Mesothelial cell of epicardium (in vitro differentiated cells): ENCODE measurements at regions not wholly inside any gene's neighbourhood (a gene's known extent, or its start where the extent isn't known, plus 50 kb on each side); places are given as distances from the start of the nearest gene placed in this dataset.

Experiments used
- DNase-seq, 2 experiments: peaks; one replicate each; pipeline ENCODE4 v3.0.0; 2021; ENCODE audit warnings: low spot score in 2 of 2; ENCODE audit not compliant: unreplicated experiment in 2 of 2
- H3K27ac Mint-ChIP-seq: 2 replicates; pipeline ENCODE4 v1.8.0; 2021; ENCODE audit warnings: mixed read lengths
- H3K27me3 Mint-ChIP-seq: 2 replicates; pipeline ENCODE4 v1.8.0; 2021; ENCODE audit warnings: low read depth, mixed read lengths
- H3K36me3 Mint-ChIP-seq: 2 replicates; pipeline ENCODE4 v1.8.0; 2021; ENCODE audit warnings: mixed read lengths
- H3K4me1 Mint-ChIP-seq: 2 replicates; pipeline ENCODE4 v1.8.0; 2021; ENCODE audit warnings: mixed read lengths
- H3K4me3 Mint-ChIP-seq: 2 replicates; pipeline ENCODE4 v1.8.0; 2021; ENCODE audit warnings: mild to moderate bottlenecking, moderate library complexity, mixed read lengths
- H3K9me3 Mint-ChIP-seq: 2 replicates; pipeline ENCODE4 v1.8.0; 2021; ENCODE audit warnings: mixed read lengths
- TF ChIP-seq, protein P1 (sequence below): fragments of 200-600 bp; sonication (generic); IDR thresholded peaks from one replicate; pipeline ENCODE4 v1.5.0; 2021; ENCODE audit warnings: antibody characterized with exemption; ENCODE audit not compliant: unreplicated experiment

DNA sequence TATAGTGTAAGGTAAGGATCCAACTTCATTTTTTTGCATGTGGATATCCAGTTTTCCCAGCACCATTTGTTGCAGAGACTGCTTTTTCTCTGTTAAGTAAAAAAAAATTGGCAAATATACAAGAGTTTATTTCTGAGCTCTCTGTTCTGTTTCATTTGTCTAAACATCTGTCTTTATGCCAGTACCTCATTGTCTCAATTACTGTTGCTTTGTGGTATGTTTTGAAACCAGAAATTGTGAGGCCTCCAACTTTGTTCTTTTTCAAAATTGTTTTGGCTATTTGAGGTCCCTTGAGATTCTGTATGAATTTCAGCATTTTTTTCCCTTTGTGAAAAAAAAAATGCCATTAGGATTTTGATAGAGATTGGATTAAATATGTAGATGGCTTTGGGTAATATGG lies 150.5 kb downstream of the MINAR1 start:
- peaks cover 63% of the 10 kb centered on the region for H3K27me3 Mint-ChIP-seq
- H3K4me3 Mint-ChIP-seq: no peak overlapping the region
- H3K9me3 Mint-ChIP-seq: peaks cover 10% of the 10 kb centered on the region
- no peaks in the 10 kb centered on the region for H3K36me3 Mint-ChIP-seq
- DNase-seq: no peak
- H3K4me1 Mint-ChIP-seq: no peaks in the 10 kb centered on the region
- TF ChIP-seq, protein P1, sequence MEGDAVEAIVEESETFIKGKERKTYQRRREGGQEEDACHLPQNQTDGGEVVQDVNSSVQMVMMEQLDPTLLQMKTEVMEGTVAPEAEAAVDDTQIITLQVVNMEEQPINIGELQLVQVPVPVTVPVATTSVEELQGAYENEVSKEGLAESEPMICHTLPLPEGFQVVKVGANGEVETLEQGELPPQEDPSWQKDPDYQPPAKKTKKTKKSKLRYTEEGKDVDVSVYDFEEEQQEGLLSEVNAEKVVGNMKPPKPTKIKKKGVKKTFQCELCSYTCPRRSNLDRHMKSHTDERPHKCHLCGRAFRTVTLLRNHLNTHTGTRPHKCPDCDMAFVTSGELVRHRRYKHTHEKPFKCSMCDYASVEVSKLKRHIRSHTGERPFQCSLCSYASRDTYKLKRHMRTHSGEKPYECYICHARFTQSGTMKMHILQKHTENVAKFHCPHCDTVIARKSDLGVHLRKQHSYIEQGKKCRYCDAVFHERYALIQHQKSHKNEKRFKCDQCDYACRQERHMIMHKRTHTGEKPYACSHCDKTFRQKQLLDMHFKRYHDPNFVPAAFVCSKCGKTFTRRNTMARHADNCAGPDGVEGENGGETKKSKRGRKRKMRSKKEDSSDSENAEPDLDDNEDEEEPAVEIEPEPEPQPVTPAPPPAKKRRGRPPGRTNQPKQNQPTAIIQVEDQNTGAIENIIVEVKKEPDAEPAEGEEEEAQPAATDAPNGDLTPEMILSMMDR: no peak
- H3K27ac Mint-ChIP-seq: no peak overlapping the region

DNA sequence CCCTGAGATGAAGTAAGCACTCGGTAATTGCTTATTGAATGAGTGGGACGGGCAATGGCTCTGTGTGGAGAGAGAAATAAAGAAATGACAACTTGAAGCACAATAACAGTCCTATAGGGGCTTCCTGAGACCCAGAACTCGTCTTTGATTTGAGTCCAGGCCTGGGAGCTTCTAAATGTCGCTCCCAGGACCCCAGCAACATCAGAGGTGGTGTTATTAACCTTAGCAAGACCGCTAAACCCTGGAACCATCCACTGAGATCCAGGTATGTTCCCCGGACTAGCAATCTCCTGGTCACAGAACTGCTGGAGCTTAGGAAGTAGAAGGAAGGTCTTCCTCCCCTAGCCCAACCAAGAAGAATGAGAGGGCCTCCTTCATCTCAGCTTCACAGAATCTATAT lies 160.0 kb downstream of the MINAR1 start:
- no peak for DNase-seq
- H3K27ac Mint-ChIP-seq: no peak overlapping the region
- H3K9me3 Mint-ChIP-seq: no peaks in the 10 kb centered on the region
- H3K4me1 Mint-ChIP-seq: no peaks in the 10 kb centered on the region
- no peaks in the 10 kb centered on the region for H3K36me3 Mint-ChIP-seq
- H3K27me3 Mint-ChIP-seq: peaks cover 50% of the 10 kb centered on the region
- H3K4me3 Mint-ChIP-seq: no peak overlapping the region
- TF ChIP-seq, protein P1: no peak

DNA sequence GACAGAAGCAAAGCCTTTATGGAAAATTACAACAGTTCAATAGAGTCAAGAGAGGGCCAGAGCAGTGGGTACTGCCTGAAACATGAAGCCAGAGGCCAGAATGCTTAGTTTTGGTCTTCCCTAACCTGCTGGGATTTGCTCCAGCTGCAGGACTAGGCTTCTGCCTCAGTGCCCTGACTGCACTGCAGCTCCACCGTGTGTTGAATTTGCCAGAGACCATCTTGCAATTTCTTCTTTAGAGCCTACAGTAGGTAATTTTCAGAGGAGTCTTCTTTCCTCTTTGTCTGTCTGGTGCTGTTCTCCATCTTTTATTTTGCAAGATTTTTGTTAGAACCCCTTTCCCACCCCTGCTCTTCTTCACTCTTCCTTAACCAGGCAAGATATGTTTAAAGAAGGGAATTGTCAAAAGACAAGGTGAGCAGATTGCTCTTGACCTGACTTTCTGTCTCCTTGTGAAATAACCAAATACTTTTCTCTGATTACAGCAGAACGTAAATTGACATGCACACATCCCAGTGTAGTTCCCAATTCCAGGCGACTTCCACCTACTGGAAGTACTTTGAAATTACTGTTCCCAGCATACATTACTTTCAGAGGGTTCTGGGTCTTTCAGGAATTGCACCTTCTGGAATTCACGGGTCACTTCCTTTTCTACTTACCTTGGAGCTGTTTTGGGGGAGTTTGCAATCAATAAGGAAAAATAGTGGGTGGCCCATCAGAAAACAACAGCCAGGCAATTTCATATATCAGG lies 161.2 kb downstream of the MINAR1 start:
- TF ChIP-seq, protein P1: peak; percentile 32
- H3K4me1 Mint-ChIP-seq: no peaks in the 10 kb centered on the region

DNA sequence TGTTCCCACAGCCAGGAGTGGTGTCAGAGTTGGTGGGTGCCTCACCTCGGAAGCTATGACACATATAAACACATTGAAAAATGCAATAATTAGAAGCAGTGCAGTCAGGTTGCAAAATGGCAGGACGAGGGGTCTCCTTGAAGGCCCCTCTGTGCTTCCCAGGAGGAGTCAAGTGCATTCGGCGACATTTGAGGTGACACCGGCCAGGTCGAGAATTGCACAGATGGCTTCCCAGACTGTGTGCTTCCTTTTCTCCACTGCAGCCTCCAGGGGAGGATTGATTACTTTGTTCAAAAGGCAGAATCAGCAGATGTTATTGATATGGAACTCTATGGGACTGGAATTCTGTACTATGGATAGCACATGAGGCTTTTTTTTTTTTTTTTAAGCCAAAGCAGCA lies 163.2 kb downstream of the MINAR1 start:
- DNase-seq: no peak
- H3K9me3 Mint-ChIP-seq: no peaks in the 10 kb centered on the region
- no peak overlapping the region for H3K27ac Mint-ChIP-seq
- H3K4me1 Mint-ChIP-seq: no peaks in the 10 kb centered on the region
- peaks cover 52% of the 10 kb centered on the region for H3K27me3 Mint-ChIP-seq
- TF ChIP-seq, protein P1: no peak
- H3K4me3 Mint-ChIP-seq: no peak overlapping the region
- H3K36me3 Mint-ChIP-seq: no peaks in the 10 kb centered on the region

More for the DNA sequence above, 161.2 kb downstream of the MINAR1 start:
- Mint-ChIP-seq H3K27ac (no peak overlapping the region), H3K9me3 (no peaks in the 10 kb centered on the region), H3K36me3 (no peaks in the 10 kb centered on the region), H3K4me3 (no peak overlapping the region), H3K27me3 (peaks cover 51% of the 10 kb centered on the region)
- no peak for DNase-seq

DNA sequence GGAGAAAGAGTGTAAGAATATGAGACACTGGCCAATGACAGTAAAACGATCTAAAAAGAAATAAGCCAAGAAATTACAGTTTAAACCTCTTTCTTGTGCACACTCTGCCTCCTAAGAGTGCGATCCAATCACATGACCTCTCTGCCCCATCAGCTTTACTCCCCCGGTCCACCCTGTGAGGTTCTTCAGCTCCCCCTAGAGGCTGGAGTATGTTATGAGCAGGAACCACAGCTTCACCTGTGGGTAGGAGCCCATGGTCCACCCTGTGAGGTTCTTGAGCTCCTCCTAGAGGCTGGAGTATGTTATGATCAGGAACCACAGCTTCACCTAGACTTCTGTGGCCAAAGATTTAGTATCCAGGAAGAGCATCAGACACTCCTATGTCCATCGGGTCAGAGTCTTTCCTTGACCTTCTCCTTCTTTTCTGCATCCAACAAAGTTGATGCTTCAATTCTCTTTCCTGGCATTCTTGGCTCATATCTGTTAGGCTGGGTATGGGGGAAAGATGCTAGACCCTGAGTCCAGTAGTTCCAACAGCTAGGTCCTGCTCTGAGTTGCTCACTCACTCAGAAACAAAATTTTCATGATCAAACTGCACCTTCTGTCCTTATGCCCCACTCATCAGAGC lies 164.0 kb downstream of the MINAR1 start:
- Mint-ChIP-seq H3K27ac (no peak overlapping the region), H3K9me3 (no peaks in the 10 kb centered on the region), H3K4me3 (no peak overlapping the region), H3K27me3 (peaks cover 56% of the 10 kb centered on the region), H3K36me3 (no peaks in the 10 kb centered on the region), H3K4me1 (no peaks in the 10 kb centered on the region)
- TF ChIP-seq, protein P1: peak; percentile 54
- DNase-seq: no peak
